GM18873 (cell line): ENCODE measurements at regions not wholly inside any gene's neighbourhood (a gene's known extent, or its start where the extent isn't known, plus 50 kb on each side); places are given as distances from the start of the nearest gene placed in this dataset.

Source experiments
- ATAC-seq: cut with Tn5 transposase; IDR thresholded peaks from one replicate; pipeline ENCODE4 v1.9.1; 2021; ENCODE audit warnings: mild to moderate bottlenecking, moderate library complexity, moderate number of reproducible peaks; ENCODE audit not compliant: unreplicated experiment, low FRiP score

GRCh38 chr5:58215364-58215763 is 244.5 kb downstream of the PLK2 start:
- ATAC-seq: no peak

DNA sequence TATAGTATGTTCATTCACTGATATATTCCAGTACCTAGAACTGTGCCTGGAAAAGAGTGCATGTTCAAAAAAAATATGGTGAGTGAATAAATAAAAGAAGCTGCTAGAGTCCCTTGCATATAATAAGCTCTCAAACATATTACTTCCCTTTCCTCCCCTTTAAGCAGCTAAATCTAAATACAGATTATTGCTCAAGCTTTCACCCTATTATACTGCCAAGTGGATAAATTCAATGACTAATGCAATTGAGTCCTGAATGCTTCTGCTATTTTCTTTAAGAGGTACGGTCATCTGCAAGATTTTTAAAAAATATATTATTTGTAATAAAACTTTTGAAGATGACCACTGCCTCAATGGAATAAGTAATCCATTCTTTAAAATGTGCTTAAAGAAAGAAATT is 248.4 kb downstream of the PLK2 start:
- ATAC-seq: no peak

- no peak for ATAC-seq
Measured at GRCh38 chr5:58208674-58209073, 251.2 kb downstream of the PLK2 start.

- ATAC-seq: no peak
Measured at GRCh38 chr5:58207076-58207475, 252.8 kb downstream of the PLK2 start.

- no peak for ATAC-seq
Measured at GRCh38 chr5:58204966-58205365, 254.9 kb downstream of the PLK2 start.

- no peak for ATAC-seq
Measured at GRCh38 chr5:58202941-58203444, 256.9 kb downstream of the PLK2 start.

- no peak for ATAC-seq
Measured at GRCh38 chr5:58201922-58202648, 257.8 kb downstream of the PLK2 start.

GRCh38 chr5:58200451-58200850 is 259.4 kb downstream of the PLK2 start:
- no peak for ATAC-seq

GRCh38 chr5:58199087-58199486 is 260.8 kb downstream of the PLK2 start:
- ATAC-seq: no peak

DNA sequence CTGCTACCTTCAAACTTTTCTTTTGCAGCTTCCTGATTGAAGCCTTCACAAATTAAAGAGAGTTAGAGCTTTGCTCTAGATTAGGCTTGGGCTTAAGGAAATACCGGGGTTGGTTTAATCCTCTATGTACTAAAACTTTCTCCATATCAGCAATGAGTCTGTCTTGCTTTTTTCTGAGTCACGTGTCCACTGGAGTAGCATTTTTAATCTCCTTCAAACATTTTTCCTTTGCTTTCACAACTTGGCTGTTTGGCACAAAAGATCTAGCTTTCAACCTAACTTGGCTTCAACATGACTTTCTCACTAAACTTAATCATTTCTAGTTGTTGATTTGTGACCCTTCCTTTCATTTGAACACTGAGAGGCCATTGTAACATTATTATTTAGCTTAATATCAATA is 261.6 kb downstream of the PLK2 start:
- ATAC-seq: no peak

GRCh38 chr5:58197875-58198274 is 262.0 kb downstream of the PLK2 start:
- ATAC-seq: no peak

- no peak for ATAC-seq
Measured at GRCh38 chr5:58191443-58191842, 268.4 kb downstream of the PLK2 start.

GRCh38 chr5:58188262-58188651 is 271.6 kb downstream of the PLK2 start:
- ATAC-seq: no peak

DNA sequence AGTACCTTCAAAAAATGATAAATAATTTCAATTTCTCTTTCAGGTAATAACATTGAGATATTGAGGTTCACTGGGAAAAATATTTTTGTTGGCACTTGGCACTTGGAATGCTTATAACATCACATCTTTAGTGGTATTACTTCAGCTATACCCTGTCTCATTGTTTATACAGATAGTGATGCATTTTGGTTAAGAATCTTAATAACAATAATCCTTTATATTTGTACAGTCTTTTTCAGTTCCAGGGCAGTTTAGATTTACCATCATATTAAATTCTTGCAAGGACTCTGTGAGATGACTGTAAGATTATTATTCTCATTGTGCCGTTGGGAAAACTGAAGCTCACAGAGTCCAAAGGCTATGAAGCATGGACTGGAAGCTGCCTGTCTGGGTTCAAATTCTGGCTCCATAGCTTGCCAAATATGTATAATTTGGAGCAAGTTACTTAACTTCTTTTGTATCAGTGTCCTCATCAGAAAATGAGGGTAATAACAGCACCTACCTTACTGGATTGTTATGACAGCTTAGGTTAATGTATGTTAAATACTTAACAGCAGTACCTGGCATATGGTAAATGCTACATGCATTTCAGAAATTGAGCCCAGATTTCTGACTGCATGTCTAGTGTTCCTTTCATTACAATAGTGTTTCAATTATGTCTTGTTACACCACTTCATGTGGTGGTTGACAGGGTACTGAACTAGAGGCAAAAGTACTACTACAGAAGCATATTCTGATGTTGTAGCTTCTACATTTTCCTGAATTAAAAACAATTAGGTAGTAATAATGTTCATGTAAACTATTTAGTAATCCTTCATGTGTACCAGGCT is 272.2 kb downstream of the PLK2 start:
- no peak for ATAC-seq

DNA sequence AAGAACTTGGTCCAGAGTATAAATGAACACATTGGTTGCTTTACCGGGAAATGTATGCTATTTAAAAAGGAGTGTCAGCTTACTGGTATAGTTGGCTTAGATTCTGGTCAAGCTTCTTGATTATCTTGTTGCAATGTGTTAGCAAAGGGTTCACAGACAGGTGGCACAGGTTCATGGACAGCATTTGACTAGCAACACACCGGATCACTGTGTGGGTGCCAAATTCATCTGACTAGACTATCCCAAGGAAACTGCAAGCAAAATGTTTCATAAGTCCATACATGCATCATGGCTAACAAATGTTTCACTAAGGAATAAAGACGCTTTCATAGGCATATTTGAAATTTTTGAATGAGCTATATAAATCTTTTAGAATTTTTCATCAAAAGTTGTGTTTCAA is 274.1 kb downstream of the PLK2 start:
- ATAC-seq: no peak

- no peak for ATAC-seq
Measured at GRCh38 chr5:58185397-58185796, 274.5 kb downstream of the PLK2 start.

DNA sequence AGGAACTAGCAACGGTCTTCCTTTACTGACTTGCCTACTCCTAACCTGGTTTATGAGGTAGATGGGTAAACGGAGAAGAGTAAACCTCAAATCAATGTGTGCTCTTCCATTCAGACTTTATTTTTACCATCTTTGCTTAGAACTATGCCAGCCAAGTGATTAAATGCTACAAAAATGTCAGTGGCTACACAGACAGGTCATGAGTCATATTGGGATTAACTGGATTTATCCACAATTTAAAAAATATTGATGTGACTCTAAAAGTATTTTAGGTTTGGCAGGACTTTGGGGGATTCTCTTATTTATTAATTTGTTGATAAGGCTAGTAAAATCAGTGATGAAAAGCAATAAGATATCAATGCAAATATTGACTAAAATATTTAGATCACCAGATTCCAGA is 275.0 kb downstream of the PLK2 start:
- ATAC-seq: no peak

GRCh38 chr5:58183786-58184085 is 276.1 kb downstream of the PLK2 start:
- no peak for ATAC-seq

DNA sequence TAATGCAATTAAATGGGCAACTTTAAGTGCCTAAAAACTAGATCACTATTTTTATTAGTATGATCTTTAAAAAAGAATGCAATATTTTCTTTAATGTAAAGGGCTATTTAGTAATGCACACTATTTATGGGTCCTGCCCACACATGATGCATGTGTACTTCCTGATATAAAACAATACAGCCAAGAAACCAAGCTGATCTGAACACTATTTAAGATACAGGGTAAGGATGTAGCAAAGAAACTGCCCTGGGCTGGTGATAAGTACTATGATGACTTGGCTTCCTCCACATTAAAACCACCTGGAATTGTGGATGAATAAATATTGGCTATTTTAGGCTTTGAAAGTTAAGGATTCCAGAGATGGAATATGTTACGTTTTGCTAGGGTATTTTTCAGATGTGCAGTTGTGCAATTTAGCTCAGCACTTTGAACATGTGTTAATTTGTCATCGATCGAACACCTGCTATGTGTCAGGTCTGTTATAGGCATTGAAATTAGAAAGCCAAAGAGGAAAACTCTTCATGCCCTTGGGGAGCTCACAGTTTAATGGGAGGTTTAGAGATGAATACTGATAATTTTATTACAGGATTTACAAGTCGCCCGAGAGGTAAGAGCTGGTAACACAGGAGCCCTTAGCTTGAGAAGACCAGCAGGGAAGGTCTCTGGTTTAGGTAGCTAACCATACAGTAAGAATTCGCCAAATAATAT is 276.7 kb downstream of the PLK2 start:
- ATAC-seq: no peak

DNA sequence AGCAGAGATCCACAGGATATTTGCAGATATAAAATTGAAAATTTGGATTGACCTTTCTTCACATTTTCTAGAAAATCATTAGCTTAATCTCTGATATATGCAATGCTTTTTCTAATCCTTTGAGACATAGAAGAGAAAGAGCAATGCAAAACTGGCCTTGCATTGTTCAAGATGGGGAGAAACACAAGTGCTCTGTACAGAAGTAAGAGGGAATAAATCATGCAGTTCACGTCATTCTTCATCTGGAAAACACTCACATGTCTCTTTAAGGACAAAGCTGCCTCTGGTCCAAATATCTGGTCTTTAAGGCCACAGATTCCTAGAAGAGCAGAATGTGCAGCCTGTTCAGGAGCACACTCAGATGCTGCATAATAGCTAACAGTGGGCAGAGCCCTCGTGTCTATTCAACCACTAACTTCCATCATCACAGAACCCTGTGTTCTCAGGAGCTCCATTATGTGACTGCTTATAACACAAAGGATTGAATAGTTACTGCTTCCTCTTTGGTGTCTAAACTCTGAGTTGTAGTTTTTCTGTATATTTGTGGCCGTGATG is 277.5 kb downstream of the PLK2 start:
- ATAC-seq: no peak
